Fibroblast of the aortic adventitia (primary cell): ENCODE measurements at regions not wholly inside any gene's neighbourhood (a gene's known extent, or its start where the extent isn't known, plus 50 kb on each side); places are given as distances from the start of the nearest gene placed in this dataset.

Experiments used
- DNase-seq: peaks from one replicate; pipeline ENCODE4 v3.0.0-alpha.2; 2010; ENCODE audit warnings: low read depth
- H3K4me3 ChIP-seq: 2 replicates; pipeline ENCODE4 v1.5.1; 2011; ENCODE audit warnings: low read depth, mild to moderate bottlenecking, control low read depth, low read length, moderate library complexity
- CTCF ChIP-seq: IDR thresholded peaks from 2 replicates; pipeline ENCODE4 v1.5.1; 2011; ENCODE audit warnings: mild to moderate bottlenecking, low read length, control low read depth, inconsistent platforms; ENCODE audit not compliant: insufficient read depth

DNA sequence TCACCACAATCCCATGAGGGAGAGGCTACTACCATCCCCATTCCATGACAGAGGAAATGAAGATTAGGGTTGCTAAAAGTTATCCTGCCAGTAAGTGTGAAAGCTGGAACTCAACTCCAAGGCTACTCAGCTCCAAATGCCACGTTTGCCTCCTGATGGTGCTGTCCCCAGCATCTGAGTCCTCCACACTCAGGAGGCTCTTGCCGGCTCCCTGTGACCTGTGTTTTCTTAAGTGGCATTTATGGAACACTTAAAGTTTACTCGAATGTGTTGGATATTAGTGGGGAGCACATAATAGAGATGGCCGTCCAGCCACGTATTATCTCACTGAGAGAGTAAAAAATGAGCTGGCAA, 267.9 kb downstream of the CBLN1 start:
- no peak for DNase-seq
- no peak overlapping the region for H3K4me3 ChIP-seq
- TF ChIP-seq CTCF: no peak

DNA sequence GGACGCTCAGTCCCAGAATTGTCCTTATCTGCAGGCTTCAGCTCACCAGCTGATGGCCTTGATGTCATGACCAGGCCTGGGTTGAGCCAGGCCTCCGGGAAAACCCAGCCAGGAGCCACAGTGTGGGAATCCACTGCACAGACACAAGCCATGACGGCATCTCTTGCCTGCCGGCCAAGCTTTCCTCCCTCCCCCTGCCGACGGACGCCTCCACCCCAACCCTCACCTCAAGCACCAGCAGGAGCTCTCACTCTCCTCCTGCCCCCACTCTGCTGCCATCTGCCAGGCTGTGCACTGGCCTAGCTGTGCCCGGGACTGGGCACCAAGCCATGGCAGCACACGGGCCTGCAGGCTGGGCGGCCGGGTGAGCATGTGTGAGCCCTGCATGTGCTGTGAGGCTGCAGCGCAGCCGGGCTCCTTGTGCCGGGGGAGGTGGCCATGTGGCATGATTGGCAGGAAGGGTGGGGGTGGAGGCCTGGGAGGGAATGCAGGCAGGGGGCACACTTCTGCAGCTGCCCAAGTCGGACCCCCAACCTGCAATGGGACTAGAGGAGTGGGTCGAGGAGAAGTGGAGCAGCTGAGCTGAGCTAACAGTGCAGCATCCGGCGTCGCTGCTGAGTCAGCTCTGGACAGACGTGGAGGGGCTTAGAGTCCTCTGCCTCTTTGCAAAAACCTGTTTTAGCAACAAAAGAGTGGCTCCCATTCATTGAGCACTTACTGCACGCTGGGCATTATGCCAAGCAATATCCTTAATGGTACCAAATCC, 268.5 kb downstream of the CBLN1 start:
- no peak for TF ChIP-seq CTCF
- H3K4me3 ChIP-seq: no peak overlapping the region
- DNase-seq: peak; percentile 29

DNA sequence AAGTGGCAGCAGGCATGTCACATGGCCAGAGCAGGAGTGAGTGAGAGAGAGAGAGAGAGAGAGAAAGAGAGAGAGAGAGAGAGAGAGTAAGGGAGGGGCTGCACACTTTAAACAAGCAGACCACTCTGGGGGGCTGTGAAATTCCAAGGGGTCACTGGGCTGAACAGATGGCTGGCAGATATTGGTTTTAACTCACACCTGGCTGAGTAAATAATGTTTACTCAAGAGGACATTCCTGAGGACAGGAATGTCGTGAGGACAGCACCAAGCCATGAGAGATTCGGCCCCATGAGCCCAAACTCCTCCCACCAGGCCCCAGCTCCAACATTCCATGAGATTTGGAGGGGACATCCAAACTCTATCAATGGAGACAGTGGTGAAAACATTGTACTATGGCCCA, 269.7 kb downstream of the CBLN1 start:
- no peak overlapping the region for H3K4me3 ChIP-seq
- no peak for TF ChIP-seq CTCF
- DNase-seq: no peak

DNA sequence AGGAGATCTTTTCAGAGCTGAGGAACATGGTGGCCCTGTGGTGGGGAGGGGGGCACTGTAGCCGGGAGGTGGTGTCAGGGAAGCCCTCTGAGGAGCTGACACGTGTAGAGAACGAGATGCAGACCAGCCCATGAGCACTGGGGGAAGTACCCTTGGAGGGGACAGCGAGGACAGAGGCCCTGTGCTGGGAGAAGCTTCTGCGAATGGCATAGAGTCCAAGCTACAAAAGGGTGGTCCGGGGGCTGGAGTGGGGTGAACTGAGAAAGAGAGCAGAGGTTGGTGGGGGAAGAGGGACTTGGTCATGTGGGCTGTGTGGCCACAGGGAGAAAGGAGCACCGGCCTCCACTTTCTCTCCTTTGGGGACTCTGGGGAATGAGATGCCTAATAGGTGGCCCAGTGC, 270.8 kb downstream of the CBLN1 start:
- no peak overlapping the region for H3K4me3 ChIP-seq
- DNase-seq: no peak
- no peak for TF ChIP-seq CTCF

GRCh38 chr16:49010396-49010795, 271.2 kb downstream of the CBLN1 start:
- no peak for TF ChIP-seq CTCF
- peak; percentile 22 for DNase-seq
- H3K4me3 ChIP-seq: no peak overlapping the region

- H3K4me3 ChIP-seq: no peak overlapping the region
- no peak for DNase-seq
- no peak for TF ChIP-seq CTCF
Measured at GRCh38 chr16:49009204-49009603, 272.4 kb downstream of the CBLN1 start.

GRCh38 chr16:49003992-49004391, 277.6 kb downstream of the CBLN1 start:
- H3K4me3 ChIP-seq: no peak overlapping the region
- no peak for DNase-seq
- no peak for TF ChIP-seq CTCF
